ENCODE measurements at regions not wholly inside any gene's neighbourhood (a gene's known extent, or its start where the extent isn't known, plus 50 kb on each side); places are given as distances from the start of the nearest gene placed in this dataset.

DNA sequence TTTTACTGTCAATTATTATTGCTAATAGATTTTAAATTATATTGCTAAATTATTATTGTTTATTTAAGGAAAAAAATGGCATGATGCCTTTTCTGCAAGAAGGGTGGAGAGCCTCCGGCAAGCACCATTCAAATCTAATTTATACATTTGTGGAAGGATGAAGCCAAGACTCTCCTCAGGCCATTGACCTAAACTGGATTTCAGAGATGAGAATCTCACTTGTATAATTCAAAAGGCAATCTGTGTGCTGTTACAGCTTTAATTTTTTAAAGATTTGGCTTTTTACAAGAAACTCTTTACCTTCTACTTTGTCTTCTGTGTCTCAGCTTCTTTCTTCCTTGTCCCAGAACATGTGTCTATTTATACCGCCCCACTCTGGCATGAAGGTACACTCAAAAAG is 722.5 kb downstream of the ETS1 start:
- Histone ChIP-seq H3K9ac (no peak overlapping the region), H3K4me3 (ENCODE audit: low read depth in 2 of 2, low read length in 1 of 2) (no peak overlapping the region), H3K4me1 (ENCODE audit: control insufficient read depth in 1 of 2, insufficient read depth in 2 of 2, low read depth in 1 of 2, low read length in 1 of 2) (peaks cover 0 to 7% of the 10 kb centered on the region in 2 experiments; a peak in 2 of 4 replicates), H3K9me2 (no peaks in the 10 kb centered on the region), H3K27ac (ENCODE audit: low read depth in 2 of 2, low read length in 1 of 2) (peak overlapping the region in 1 of 2 experiments; percentile 85; a peak in 2 of 4 replicates), H3K36me3 (replicated peaks in 1 of 2; ENCODE audit: control insufficient read depth in 1 of 2, insufficient read depth in 2 of 2, low read length in 1 of 2) (no peaks in the 10 kb centered on the region), H3K27me3 (ENCODE audit: insufficient read depth) (no peaks in the 10 kb centered on the region), H3K79me2 (ENCODE audit: insufficient read depth) (no peaks in the 10 kb centered on the region), H2AFZ (ENCODE audit: low read depth) (no peak overlapping the region), H3K4me2 (no peak overlapping the region), H3K9me3 (no peaks in the 10 kb centered on the region), H3F3A (replicated peaks; ENCODE audit: insufficient read depth) (no peaks in the 10 kb centered on the region), H4K20me1 (ENCODE audit: insufficient read depth) (no peaks in the 10 kb centered on the region)
- DNase-seq = peak; percentile 23
- ChIA-PET POLR2A (interaction anchor here (0.9 kb wide), 1 partner anchor 37 kb away, joined by 4 read pairs; no protein-coding TSS in a partner anchor), CTCF (interaction anchor here (1.0 to 3.5 kb wide), 2 partner anchors 21 to 38 kb away, joined by 3 to 11 read pairs; no protein-coding TSS in a partner anchor)
- WGBS (ENCODE audit: low lambda C conversion rate) = 37% methylated on average over 2 of the region's 2 CpGs
- TF ChIP-seq IRF3 (IDR thresholded peaks at IDR 0.05; ENCODE audit: low read depth, low read length) (no peak), EP300 (IDR thresholded peaks at IDR 0.05; ENCODE audit: borderline replicate concordance in 1 of 2, low read depth in 1 of 2, low read length in 1 of 2) (peak in 1 of 2 experiments; percentile 93; a peak in 2 of 4 replicates), GATA2 (CRISPR knock-in tag; IDR thresholded peaks at IDR 0.05) (peak; percentile 74), TCF12 (IDR thresholded peaks at IDR 0.05) (no peak), YY1 (IDR thresholded peaks at IDR 0.05; ENCODE audit: low read depth) (no peak), ZBTB33 (IDR thresholded peaks at IDR 0.05; ENCODE audit: borderline replicate concordance, low read depth) (no peak), RCOR1 (IDR thresholded peaks at IDR 0.05; ENCODE audit: low read length) (peak; percentile 41; the same call in 1 of the 2 replicates), CHD2 (IDR thresholded peaks at IDR 0.05; ENCODE audit: low read length, partially characterized antibody) (peak; percentile 40), RAD21 (IDR thresholded peaks at IDR 0.05; ENCODE audit: low read length) (no peak), FOXJ3 (CRISPR knock-in tag; IDR thresholded peaks at IDR 0.05) (peak; percentile 50; the same call in 1 of the 2 replicates)
- TF ChIP-seq, protein P1, sequence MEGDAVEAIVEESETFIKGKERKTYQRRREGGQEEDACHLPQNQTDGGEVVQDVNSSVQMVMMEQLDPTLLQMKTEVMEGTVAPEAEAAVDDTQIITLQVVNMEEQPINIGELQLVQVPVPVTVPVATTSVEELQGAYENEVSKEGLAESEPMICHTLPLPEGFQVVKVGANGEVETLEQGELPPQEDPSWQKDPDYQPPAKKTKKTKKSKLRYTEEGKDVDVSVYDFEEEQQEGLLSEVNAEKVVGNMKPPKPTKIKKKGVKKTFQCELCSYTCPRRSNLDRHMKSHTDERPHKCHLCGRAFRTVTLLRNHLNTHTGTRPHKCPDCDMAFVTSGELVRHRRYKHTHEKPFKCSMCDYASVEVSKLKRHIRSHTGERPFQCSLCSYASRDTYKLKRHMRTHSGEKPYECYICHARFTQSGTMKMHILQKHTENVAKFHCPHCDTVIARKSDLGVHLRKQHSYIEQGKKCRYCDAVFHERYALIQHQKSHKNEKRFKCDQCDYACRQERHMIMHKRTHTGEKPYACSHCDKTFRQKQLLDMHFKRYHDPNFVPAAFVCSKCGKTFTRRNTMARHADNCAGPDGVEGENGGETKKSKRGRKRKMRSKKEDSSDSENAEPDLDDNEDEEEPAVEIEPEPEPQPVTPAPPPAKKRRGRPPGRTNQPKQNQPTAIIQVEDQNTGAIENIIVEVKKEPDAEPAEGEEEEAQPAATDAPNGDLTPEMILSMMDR (IDR thresholded peaks at IDR 0.05) = no peak

GRCh38 chr11:127862406-127862805 is 725.0 kb downstream of the ETS1 start:
- Histone ChIP-seq H3K36me3 (replicated peaks in 1 of 2; ENCODE audit: control insufficient read depth in 1 of 2, insufficient read depth in 2 of 2, low read length in 1 of 2) (no peaks in the 10 kb centered on the region), H3K27me3 (ENCODE audit: insufficient read depth) (no peaks in the 10 kb centered on the region), H4K20me1 (ENCODE audit: insufficient read depth) (no peaks in the 10 kb centered on the region), H3K9ac (no peak overlapping the region), H3K9me3 (no peaks in the 10 kb centered on the region), H3K27ac (ENCODE audit: low read depth in 2 of 2, low read length in 1 of 2) (no peak overlapping the region), H3K4me3 (ENCODE audit: low read depth in 2 of 2, low read length in 1 of 2) (no peak overlapping the region), H3K4me1 (ENCODE audit: control insufficient read depth in 1 of 2, insufficient read depth in 2 of 2, low read depth in 1 of 2, low read length in 1 of 2) (peaks cover 0 to 7% of the 10 kb centered on the region in 2 experiments; a peak in 2 of 4 replicates), H3K79me2 (ENCODE audit: insufficient read depth) (no peaks in the 10 kb centered on the region), H3K9me2 (no peaks in the 10 kb centered on the region), H3K4me2 (no peak overlapping the region), H3F3A (replicated peaks; ENCODE audit: insufficient read depth) (no peaks in the 10 kb centered on the region), H2AFZ (ENCODE audit: low read depth) (no peak overlapping the region)
- ChIA-PET CTCF (interaction anchor here (1.4 kb wide), 1 partner anchor 19 kb away, joined by 5 read pairs; no protein-coding TSS in a partner anchor), POLR2A (no interaction called here)
- TF ChIP-seq MAX (IDR thresholded peaks at IDR 0.05; ENCODE audit: low read depth) (no peak), NFIC (IDR thresholded peaks at IDR 0.05; ENCODE audit: borderline replicate concordance) (no peak), YY1 (IDR thresholded peaks at IDR 0.05; ENCODE audit: low read depth) (no peak), TEAD4 (IDR thresholded peaks at IDR 0.05; ENCODE audit: borderline replicate concordance, insufficient read depth) (no peak), FOSL2 (IDR thresholded peaks at IDR 0.05; ENCODE audit: borderline replicate concordance, low read depth) (no peak), POLR2AphosphoS5 (IDR thresholded peaks at IDR 0.05; ENCODE audit: low read depth, low read length) (no peak), RCOR1 (IDR thresholded peaks at IDR 0.05; ENCODE audit: low read length) (no peak), TCF12 (IDR thresholded peaks at IDR 0.05) (no peak), FOXJ3 (CRISPR knock-in tag; IDR thresholded peaks at IDR 0.05) (no peak), JUND (IDR thresholded peaks at IDR 0.05) (no peak), EP300 (IDR thresholded peaks at IDR 0.05; ENCODE audit: borderline replicate concordance in 1 of 2, low read depth in 1 of 2, low read length in 1 of 2) (no peak), GATA2 (CRISPR knock-in tag; IDR thresholded peaks at IDR 0.05) (no peak), TAF1 (IDR thresholded peaks at IDR 0.05; ENCODE audit: borderline replicate concordance, low read depth, low read length) (no peak)
- TF ChIP-seq, protein P1 (IDR thresholded peaks at IDR 0.05) = no peak
- 20% methylated on average over 2 of the region's 2 CpGs for WGBS (ENCODE audit: low lambda C conversion rate)
- no peak for DNase-seq

Measured in SK-N-SH (cell line).